SK-N-SH (cell line): ENCODE measurements at regions not wholly inside any gene's neighbourhood (a gene's known extent, or its start where the extent isn't known, plus 50 kb on each side); places are given as distances from the start of the nearest gene placed in this dataset.

Experiments used
- CHD2 ChIP-seq: fragments of 150-350 bp; IDR thresholded peaks from 2 replicates; pipeline ENCODE4 v1.6.1; 2018; ENCODE audit warnings: low read length; ENCODE audit not compliant: partially characterized antibody
- CTCF ChIP-seq: fragments of 200-600 bp; sonication (generic); IDR thresholded peaks from 2 replicates; pipeline ENCODE4 v1.6.1; 2017; ENCODE audit warnings: antibody characterized with exemption, mild to moderate bottlenecking, moderate library complexity
- ELF1 ChIP-seq: IDR thresholded peaks from 2 replicates; pipeline ENCODE4 v1.4.0; 2012
- EP300 ChIP-seq, 2 experiments: IDR thresholded peaks; 2 replicates each; pipeline versions ENCODE4 v1.4.0 to v1.6.1; 2012; ENCODE audit warnings: borderline replicate concordance in 1 of 2, low read depth in 1 of 2, low read length in 1 of 2
- GABPA ChIP-seq: IDR thresholded peaks from 2 replicates; pipeline ENCODE4 v1.4.0; 2012; ENCODE audit warnings: low read depth, mild to moderate bottlenecking
- REST ChIP-seq: IDR thresholded peaks from 2 replicates; pipeline ENCODE4 v1.6.1; 2012; ENCODE audit warnings: mild to moderate bottlenecking, low read depth, low read length, moderate library complexity
- TEAD4 ChIP-seq: IDR thresholded peaks from 2 replicates; pipeline ENCODE4 v1.4.0; 2012; ENCODE audit warnings: mild to moderate bottlenecking, borderline replicate concordance; ENCODE audit not compliant: insufficient read depth

GRCh38 chr12:89977405-89978085, 268.9 kb upstream of the ATP2B1 start:
- TF ChIP-seq CTCF: no peak
- TF ChIP-seq REST: no peak
- no peak for TF ChIP-seq GABPA
- TF ChIP-seq ELF1: no peak
- no peak for TF ChIP-seq CHD2
- TF ChIP-seq TEAD4: no peak
- no peak for TF ChIP-seq EP300 (IDR thresholded peaks at IDR 0.05; ENCODE audit: borderline replicate concordance in 1 of 2, low read depth in 1 of 2, low read length in 1 of 2)
